RWPE1 (cell line): ENCODE measurements at regions not wholly inside any gene's neighbourhood (a gene's known extent, or its start where the extent isn't known, plus 50 kb on each side); places are given as distances from the start of the nearest gene placed in this dataset.

Experiments
- CTCF ChIA-PET: fragments of 350-600 bp; sonication (Branson Sonifier 250); formaldehyde crosslinking; extraction: SDS; loops from one replicate; lab custom pipeline; 2021; lab: Yijun Ruan, JAX
- POLR2A ChIA-PET: fragments of 400-600 bp; formaldehyde crosslinking; extraction: SDS; loops from one replicate; lab custom pipeline; 2020; ENCODE audit warnings: antibody characterized with exemption; ENCODE audit not compliant: low non-redundant PET; lab: Yijun Ruan, JAX
- DNase-seq: peaks from one replicate; pipeline ENCODE4 v3.0.0; 2012; ENCODE audit warnings: low spot score
- H3K27ac ChIP-seq: fragments of 450-650 bp; 2 replicates; pipeline ENCODE4 v1.5.1; 2017
- TF ChIP-seq, protein P1 (sequence below): fragments of 450-650 bp; conservative IDR thresholded peaks from 2 replicates; pipeline ENCODE4 v1.5.1; 2017; ENCODE audit warnings: low read depth, mild to moderate bottlenecking

DNA sequence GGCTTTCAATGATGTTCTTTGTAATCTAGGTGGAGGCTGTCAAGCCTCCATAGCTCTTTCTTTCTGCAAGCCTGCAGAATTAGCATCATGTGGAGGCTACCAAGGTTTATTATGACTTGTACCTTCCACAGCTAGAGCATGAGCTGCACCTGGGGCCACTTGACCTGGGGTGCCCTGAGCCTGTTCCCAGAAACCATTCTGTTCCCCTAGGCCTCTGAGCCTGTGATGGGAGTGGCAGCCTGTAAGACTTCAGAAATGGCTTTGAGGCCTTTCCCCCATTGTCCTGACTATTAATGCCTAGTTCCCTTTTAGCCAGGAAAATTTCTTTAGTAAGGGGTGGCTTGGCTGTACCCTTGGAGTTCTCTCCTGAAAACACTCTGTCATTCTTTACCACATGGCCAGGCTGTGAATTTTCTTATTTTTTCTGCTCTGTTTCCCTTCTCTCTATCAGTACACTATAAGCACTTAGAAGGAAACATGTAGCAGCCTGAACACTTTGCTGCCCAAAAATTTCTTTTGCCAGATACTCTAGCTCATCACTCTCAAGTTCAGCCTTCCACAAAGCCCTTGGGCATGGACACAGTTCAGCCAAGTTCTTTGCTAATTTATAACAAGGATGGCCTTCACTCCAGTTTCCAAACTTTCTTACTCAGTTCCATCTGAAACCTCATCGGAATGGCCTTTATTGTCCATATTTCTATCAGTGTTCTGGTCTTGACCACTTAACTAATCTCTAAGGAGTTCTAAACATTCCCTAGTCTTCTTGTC is 61.4 kb upstream of the NR3C1 start:
- TF ChIP-seq, protein P1, sequence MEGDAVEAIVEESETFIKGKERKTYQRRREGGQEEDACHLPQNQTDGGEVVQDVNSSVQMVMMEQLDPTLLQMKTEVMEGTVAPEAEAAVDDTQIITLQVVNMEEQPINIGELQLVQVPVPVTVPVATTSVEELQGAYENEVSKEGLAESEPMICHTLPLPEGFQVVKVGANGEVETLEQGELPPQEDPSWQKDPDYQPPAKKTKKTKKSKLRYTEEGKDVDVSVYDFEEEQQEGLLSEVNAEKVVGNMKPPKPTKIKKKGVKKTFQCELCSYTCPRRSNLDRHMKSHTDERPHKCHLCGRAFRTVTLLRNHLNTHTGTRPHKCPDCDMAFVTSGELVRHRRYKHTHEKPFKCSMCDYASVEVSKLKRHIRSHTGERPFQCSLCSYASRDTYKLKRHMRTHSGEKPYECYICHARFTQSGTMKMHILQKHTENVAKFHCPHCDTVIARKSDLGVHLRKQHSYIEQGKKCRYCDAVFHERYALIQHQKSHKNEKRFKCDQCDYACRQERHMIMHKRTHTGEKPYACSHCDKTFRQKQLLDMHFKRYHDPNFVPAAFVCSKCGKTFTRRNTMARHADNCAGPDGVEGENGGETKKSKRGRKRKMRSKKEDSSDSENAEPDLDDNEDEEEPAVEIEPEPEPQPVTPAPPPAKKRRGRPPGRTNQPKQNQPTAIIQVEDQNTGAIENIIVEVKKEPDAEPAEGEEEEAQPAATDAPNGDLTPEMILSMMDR = no peak
- CTCF ChIA-PET = no interaction called here
- no peak for DNase-seq
- H3K27ac ChIP-seq = no peak overlapping the region
- POLR2A ChIA-PET = no interaction called here

- TF ChIP-seq, protein P1 = no peak
- CTCF ChIA-PET = no interaction called here
- no peak for DNase-seq
- no peak overlapping the region for H3K27ac ChIP-seq
- POLR2A ChIA-PET = no interaction called here
These were observed 58.9 kb upstream of the NR3C1 start for GRCh38 chr5:143462431-143462830.

- no peak for DNase-seq
- TF ChIP-seq, protein P1 = no peak
- H3K27ac ChIP-seq = no peak overlapping the region
- CTCF ChIA-PET = interaction anchor here (0.7 kb wide), 1 partner anchor 10 kb away, joined by 3 read pairs; no protein-coding TSS in a partner anchor
- POLR2A ChIA-PET = no interaction called here
These were observed 55.9 kb upstream of the NR3C1 start for GRCh38 chr5:143459433-143459832.

DNA sequence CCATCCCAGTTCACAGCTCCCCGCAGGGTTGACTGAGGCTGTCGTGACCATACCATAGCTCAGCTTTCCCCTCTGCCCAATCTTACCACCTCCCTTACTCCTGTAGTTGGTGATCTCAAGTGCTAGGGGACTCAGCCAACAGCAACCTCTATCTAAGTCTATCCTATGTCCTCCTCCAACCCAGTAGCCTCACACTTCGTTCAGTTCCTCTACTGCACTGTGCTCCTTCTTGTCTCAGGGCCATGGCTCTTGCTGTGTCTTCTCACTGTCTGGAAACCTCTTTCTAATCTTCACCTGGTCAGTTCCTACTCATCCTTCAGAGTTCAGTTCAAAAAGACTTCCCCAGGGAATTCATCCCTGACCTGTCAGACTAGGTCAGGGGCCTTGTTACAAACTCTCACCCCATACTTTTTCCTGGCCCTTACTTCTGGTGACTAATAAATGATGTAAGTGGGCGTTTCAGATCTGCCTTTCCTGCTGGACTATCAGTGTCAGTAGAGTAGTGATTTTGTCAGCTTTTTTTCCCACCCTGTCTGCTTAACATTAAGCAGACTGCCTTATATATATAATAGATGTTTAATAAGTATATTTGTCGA is 53.6 kb upstream of the NR3C1 start:
- POLR2A ChIA-PET = no interaction called here
- TF ChIP-seq, protein P1 = no peak
- DNase-seq = peak; percentile 75
- CTCF ChIA-PET = interaction anchor here (0.6 kb wide), 2 partner anchors 10 to 15 kb away, joined by 3 read pairs; no protein-coding TSS in a partner anchor
- no peak overlapping the region for H3K27ac ChIP-seq

- no peak overlapping the region for H3K27ac ChIP-seq
- POLR2A ChIA-PET = no interaction called here
- CTCF ChIA-PET = no interaction called here
- DNase-seq = no peak
- TF ChIP-seq, protein P1 = no peak
These were observed 51.5 kb upstream of the NR3C1 start for GRCh38 chr5:143454936-143455516.

GRCh38 chr5:143453720-143454119 is 50.2 kb upstream of the NR3C1 start:
- TF ChIP-seq, protein P1 = no peak
- DNase-seq = no peak
- ChIA-PET CTCF (interaction anchor here (0.5 to 0.8 kb wide), 3 partner anchors 96 to 371 kb away, joined by 3 to 4 read pairs (median 4); no protein-coding TSS in a partner anchor), POLR2A (interaction anchor here (0.5 kb wide), 1 partner anchor 13 kb away, joined by 10 read pairs; no protein-coding TSS in a partner anchor)
- H3K27ac ChIP-seq = no peak overlapping the region
